Erythroblast (primary cell): ENCODE measurements at regions not wholly inside any gene's neighbourhood (a gene's known extent, or its start where the extent isn't known, plus 50 kb on each side); places are given as distances from the start of the nearest gene placed in this dataset.

Experiments used
- GATA1 ChIP-seq: IDR thresholded peaks from 2 replicates; pipeline ENCODE4 v1.6.1; 2011; ENCODE audit warnings: low read depth, mild to moderate bottlenecking, control low read depth, low read length, moderate library complexity
- POLR2A ChIP-seq: IDR thresholded peaks from 2 replicates; pipeline ENCODE4 v1.6.1; 2011; ENCODE audit warnings: mild to moderate bottlenecking, low read length

GRCh38 chr22:47933891-47934290, 1171.4 kb downstream of the TBC1D22A start:
- TF ChIP-seq POLR2A (no peak), GATA1 (no peak)
